ENCODE measurements at regions not wholly inside any gene's neighbourhood (a gene's known extent, or its start where the extent isn't known, plus 50 kb on each side); places are given as distances from the start of the nearest gene placed in this dataset.

- intact Hi-C loops (cut with DNase I), result no loop called here
- no peak for TF ChIP-seq POLR2A (IDR thresholded peaks at IDR 0.05)
- no peak for TF ChIP-seq CTCF (IDR thresholded peaks at IDR 0.05)
- DNase-seq (no peak), ATAC-seq (no peak)
- 93% methylated on average over 6 of the region's 6 CpGs for WGBS (ENCODE audit: insufficient coverage, low coverage, low lambda C conversion rate, missing lambda C conversion rate)
- Histone ChIP-seq H3K4me1 (no peaks in the 10 kb centered on the region), H3K9me3 (no peaks in the 10 kb centered on the region), H3K36me3 (no peaks in the 10 kb centered on the region), H3K27me3 (no peaks in the 10 kb centered on the region), H3K4me3 (no peak overlapping the region), H3K27ac (no peak overlapping the region)
These were observed 190.3 kb upstream of the MAF start for GRCh38 chr16:79790854-79791253.

- ATAC-seq, result no peak
- H3K4me3 ChIP-seq, result no peak overlapping the region
- H3K27me3 ChIP-seq, result no peaks in the 10 kb centered on the region
- H3K9me3 ChIP-seq, result no peaks in the 10 kb centered on the region
- H3K27ac ChIP-seq, result no peak overlapping the region
- DNase-seq, result no peak
- H3K36me3 ChIP-seq, result no peaks in the 10 kb centered on the region
- TF ChIP-seq CTCF (IDR thresholded peaks at IDR 0.05), result no peak
- no peak for TF ChIP-seq POLR2A (IDR thresholded peaks at IDR 0.05)
- intact Hi-C loops (cut with DNase I), result no loop called here
- H3K4me1 ChIP-seq, result no peaks in the 10 kb centered on the region
- WGBS (ENCODE audit: insufficient coverage, low coverage, low lambda C conversion rate, missing lambda C conversion rate), result 89% methylated on average over 5 of the region's 5 CpGs
These were observed 188.4 kb upstream of the MAF start for GRCh38 chr16:79788949-79789348.

- Histone ChIP-seq H3K4me1 (no peaks in the 10 kb centered on the region), H3K4me3 (no peak overlapping the region), H3K9me3 (no peaks in the 10 kb centered on the region), H3K27ac (no peak overlapping the region), H3K27me3 (no peaks in the 10 kb centered on the region), H3K36me3 (no peaks in the 10 kb centered on the region)
- no peak for DNase-seq
- TF ChIP-seq CTCF (IDR thresholded peaks at IDR 0.05), result no peak
- TF ChIP-seq POLR2A (IDR thresholded peaks at IDR 0.05), result no peak
- no peak for ATAC-seq
- 95% methylated on average over 2 of the region's 3 CpGs for WGBS (ENCODE audit: insufficient coverage, low coverage, low lambda C conversion rate, missing lambda C conversion rate)
- intact Hi-C loops (cut with DNase I), result no loop called here
These were observed 185.9 kb upstream of the MAF start for GRCh38 chr16:79786389-79786788.

GRCh38 chr16:79784007-79784406 lies 183.5 kb upstream of the MAF start:
- 84% methylated on average over 5 of the region's 5 CpGs for WGBS (ENCODE audit: insufficient coverage, low coverage, low lambda C conversion rate, missing lambda C conversion rate)
- H3K27me3 ChIP-seq, result no peaks in the 10 kb centered on the region
- H3K9me3 ChIP-seq, result no peaks in the 10 kb centered on the region
- H3K36me3 ChIP-seq, result no peaks in the 10 kb centered on the region
- no peak overlapping the region for H3K27ac ChIP-seq
- TF ChIP-seq CTCF (IDR thresholded peaks at IDR 0.05), result no peak
- no peak for TF ChIP-seq POLR2A (IDR thresholded peaks at IDR 0.05)
- DNase-seq (no peak), ATAC-seq (no peak)
- no peaks in the 10 kb centered on the region for H3K4me1 ChIP-seq
- no peak overlapping the region for H3K4me3 ChIP-seq
- intact Hi-C loops (cut with DNase I), result no loop called here

- ATAC-seq (no peak), DNase-seq (no peak)
- H3K27me3 ChIP-seq, result no peaks in the 10 kb centered on the region
- H3K36me3 ChIP-seq, result no peaks in the 10 kb centered on the region
- H3K27ac ChIP-seq, result no peak overlapping the region
- TF ChIP-seq CTCF (IDR thresholded peaks at IDR 0.05), result no peak
- no peak for TF ChIP-seq POLR2A (IDR thresholded peaks at IDR 0.05)
- no peak overlapping the region for H3K4me3 ChIP-seq
- intact Hi-C loops (cut with DNase I), result no loop called here
- H3K9me3 ChIP-seq, result no peaks in the 10 kb centered on the region
- H3K4me1 ChIP-seq, result no peaks in the 10 kb centered on the region
These were observed 177.1 kb upstream of the MAF start for GRCh38 chr16:79777679-79778078.

Data from right lobe of liver (tissue), 6 donors.